ENCODE measurements at regions not wholly inside any gene's neighbourhood (a gene's known extent, or its start where the extent isn't known, plus 50 kb on each side); places are given as distances from the start of the nearest gene placed in this dataset.
"Not testable (repeated sequence)": the region's sequence is repeated elsewhere in the genome, so short reads cannot be mapped to it uniquely, and the experiment has no call there.

GRCh38 chr5:129163810-129164378, 69.3 kb downstream of the ISOC1 start:
- DNase-seq (ENCODE audit: low read depth), result no peak

DNA sequence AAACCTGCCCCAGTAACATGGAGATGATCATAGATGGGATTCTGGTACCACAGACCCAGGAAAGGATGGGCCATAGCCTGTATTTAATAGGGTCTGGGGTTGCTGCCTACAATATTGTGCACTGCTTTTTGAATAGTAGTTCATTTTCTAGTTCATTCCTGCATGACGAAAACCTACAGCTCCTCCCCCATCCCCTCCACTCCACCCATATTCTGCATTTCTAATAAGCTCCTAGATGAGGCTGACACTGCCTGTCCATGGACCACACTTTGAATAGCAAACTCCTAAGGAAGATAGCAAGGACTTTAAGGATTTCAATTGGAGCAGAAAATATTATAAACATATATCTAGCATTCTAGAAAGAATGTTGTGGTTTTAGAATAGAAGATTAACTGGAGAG, 75.5 kb downstream of the ISOC1 start:
- no peak for DNase-seq (ENCODE audit: low read depth)

DNA sequence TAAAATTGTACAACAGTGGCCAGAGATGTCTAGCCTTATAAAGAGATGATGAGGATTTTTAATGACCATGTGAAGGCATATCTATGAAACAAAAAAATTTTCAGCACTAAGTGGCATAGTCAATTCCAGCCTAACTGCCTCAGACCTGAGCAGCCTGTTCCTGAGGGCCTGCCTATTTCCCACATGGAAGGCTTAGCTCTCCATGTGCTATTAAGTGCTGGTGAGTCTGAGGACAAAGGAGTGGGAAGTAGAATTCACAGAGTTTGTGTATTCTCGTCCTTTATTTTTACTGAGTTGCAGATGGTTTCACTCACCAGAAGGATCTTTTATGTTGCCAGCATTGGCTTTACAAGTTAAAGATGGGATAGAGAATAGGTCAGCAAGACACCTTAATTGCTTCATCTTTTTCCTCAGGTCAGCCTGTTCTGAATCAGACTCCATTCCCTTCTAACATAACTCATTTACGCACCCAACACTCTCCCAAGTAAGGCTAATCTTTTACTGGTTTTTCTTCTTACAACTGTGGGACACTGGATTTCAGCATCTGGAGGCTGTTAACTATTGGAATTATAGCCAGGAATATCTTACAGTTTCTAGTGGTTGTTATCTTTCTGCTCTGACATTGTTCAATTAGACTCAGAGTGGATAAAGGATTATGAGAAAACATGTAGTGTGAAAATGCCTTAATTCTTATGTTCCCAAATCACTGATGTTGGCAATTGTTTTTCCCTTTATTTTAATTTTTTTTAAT, 76.8 kb downstream of the ISOC1 start:
- DNase-seq (ENCODE audit: low read depth), result no peak

GRCh38 chr5:129172580-129172979, 78.0 kb downstream of the ISOC1 start:
- no peak for DNase-seq (ENCODE audit: low read depth)

GRCh38 chr5:129173771-129174170, 79.2 kb downstream of the ISOC1 start:
- no peak for DNase-seq (ENCODE audit: low read depth)

DNA sequence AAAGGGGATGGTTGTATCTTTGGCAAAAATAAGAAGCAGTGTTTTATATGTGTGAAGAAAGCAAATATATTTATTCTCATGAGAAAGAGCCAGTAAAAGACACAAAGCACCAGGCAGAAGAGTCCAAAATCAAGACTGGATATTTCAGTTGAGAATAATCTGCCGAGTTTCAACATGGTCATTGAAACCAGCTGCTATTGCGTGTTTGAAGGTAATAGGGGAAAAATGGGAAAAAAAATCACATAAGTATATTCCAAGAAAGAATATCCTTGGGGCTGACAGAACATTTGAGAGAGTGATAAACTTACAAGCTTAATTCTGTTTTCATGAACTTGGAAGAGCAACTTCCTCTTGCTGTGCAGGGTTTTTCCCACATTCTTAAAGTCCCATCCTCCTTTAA, 79.9 kb downstream of the ISOC1 start:
- no peak for DNase-seq (ENCODE audit: low read depth)

DNA sequence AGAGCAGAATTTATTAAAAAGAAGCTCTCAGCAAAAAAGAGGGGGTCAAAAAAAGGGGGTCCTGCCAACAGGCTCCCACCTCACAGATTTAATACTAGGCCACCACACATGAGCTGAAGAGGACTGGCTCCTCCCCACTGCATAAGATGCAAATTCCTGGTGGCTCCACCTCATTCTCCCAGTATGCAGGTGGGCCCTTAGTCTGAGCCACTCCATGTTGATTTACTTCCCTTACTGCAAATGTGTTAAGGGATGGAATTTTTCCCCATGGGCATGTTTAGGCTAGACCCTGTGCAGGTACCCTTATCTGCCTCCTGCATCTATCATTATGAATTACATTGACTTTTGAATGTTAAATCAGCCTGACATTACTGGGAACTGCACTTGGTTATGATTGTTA, 82.9 kb downstream of the ISOC1 start:
- no peak for DNase-seq (ENCODE audit: low read depth)

DNA sequence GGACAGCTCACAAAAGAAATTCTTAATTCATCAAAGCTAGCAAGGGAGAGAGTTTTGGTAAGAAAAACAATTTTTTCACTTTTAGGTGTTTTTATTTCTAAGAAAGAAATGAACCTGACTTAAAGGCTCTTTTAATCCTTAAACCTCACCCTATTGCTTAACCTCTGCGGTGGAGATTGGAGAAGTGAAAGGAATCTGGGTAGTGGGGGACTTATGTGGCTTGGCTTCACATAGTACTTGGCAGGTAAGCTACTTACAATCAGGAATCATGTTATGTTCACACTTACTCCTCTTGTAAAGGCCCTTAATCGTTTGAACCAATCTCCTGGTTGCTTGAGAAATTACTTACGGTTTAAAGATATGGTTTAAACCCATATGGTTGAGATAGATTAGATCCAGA, 104.8 kb downstream of the ISOC1 start:
- DNase-seq (ENCODE audit: low read depth), result no peak

GRCh38 chr5:129204525-129204924, 110.0 kb downstream of the ISOC1 start:
- DNase-seq (ENCODE audit: low read depth), result no peak

GRCh38 chr5:129216001-129216400, 121.5 kb downstream of the ISOC1 start:
- DNase-seq (ENCODE audit: low read depth), result no peak

GRCh38 chr5:129217179-129217578, 122.6 kb downstream of the ISOC1 start:
- no peak for DNase-seq (ENCODE audit: low read depth)

- no peak for DNase-seq (ENCODE audit: low read depth)
Observed at GRCh38 chr5:129223178-129223577, 128.6 kb downstream of the ISOC1 start.

DNA sequence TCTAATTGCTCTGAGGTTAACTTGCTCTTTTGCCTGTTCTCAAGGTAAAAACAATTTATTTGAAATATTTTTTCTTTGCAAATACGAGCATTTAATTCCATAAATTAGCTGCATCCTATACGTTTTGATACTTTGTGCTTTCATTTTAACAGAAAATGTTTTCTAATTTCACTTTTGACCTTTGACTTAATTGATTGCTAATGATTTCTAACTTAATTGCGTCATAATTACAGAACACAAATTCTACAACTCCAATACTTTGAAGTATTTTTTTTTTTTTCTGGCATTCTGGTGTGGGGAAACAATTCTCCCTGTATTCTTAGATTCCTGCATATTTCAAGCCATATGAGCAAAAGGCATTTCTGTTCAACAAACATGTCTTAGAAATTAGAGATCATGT, 134.0 kb downstream of the ISOC1 start:
- DNase-seq (ENCODE audit: low read depth), result no peak

- DNase-seq (ENCODE audit: low read depth), result no peak
Observed at GRCh38 chr5:129241755-129242154, 147.2 kb downstream of the ISOC1 start.

DNA sequence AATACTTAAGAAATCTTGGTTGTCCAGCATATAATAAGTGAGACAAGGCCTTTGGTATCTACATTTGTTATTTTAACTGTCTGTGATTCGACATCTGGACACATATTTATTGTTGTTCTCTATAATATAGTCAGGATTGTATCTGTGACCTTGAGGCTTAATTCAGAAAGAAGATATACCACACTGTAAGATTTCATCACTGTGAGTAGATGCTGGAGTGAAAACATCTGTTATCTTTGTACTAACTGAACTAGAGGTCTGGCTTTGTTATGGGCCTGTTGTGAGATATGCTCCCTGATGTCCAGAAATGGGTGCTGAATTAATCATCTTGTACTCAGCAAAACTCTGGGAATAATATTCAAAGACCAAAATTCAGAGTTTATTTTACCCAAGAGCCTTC, 148.5 kb downstream of the ISOC1 start:
- DNase-seq (ENCODE audit: low read depth), result peak; percentile 34

DNA sequence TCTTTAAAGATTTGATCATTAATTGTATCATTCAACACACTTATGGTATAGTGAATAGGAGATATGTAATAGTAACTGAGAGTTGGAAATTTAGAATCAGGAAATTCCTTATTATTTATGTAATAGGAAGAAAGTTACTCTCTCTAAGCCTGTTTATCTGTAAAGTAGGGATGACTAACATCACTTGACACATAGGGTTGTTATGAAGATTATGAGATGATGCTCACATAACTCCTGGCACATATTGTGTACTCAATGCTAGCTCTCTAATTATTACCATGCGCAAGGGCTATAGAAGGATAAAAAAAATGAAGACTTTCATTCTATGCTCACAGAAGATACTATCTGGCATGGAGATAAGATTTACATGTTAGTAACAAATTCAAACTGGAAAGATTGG, 149.9 kb downstream of the ISOC1 start:
- peak; percentile 32 for DNase-seq (ENCODE audit: low read depth)

GRCh38 chr5:129245489-129245888, 150.9 kb downstream of the ISOC1 start:
- DNase-seq (ENCODE audit: low read depth), result no peak

GRCh38 chr5:129246088-129246487, 151.5 kb downstream of the ISOC1 start:
- DNase-seq (ENCODE audit: low read depth), result no peak

DNA sequence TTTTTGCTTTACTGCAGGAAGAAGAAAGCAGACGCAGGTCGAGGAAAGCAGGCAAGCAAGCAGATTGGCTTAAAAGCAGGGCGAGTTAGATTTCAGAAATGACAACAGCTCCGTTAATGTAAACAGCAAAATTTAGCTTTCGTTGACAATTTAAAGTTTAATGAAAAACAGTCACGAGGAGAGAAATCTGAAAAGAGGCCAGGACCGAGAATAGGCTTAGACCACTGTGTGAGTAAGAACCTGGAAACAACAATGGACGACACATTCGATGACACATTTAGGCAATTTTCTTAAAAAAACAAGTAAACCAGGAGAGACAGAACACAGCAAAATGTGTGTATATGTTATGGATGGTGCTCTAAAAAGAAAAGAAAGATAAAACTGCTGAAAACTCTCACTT, 155.3 kb downstream of the ISOC1 start:
- DNase-seq (ENCODE audit: low read depth), result no peak

DNA sequence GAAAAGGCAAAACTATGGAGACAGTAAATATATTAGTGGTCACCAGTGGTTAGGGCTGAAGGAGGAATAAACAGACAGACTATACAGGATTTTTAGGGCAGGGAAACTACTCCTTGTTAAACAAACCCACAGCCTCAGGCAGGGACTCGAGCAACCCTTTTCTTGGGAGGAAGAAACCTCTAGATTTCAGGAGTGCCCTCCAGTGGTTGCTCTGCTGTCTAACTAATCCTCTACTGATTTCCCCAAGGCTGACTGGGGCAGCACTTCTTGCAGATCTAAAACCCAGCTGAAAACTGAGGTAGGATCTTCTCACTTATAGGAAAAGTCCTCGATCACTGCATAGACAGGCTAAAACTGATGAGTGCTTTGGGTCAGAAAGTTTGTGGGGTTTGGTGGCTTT, 176.8 kb downstream of the ISOC1 start:
- DNase-seq (ENCODE audit: low read depth), result no peak

- DNase-seq (ENCODE audit: low read depth), result no peak
Observed at GRCh38 chr5:129284010-129284409, 176.1 kb upstream of the ADAMTS19 start.

DNA sequence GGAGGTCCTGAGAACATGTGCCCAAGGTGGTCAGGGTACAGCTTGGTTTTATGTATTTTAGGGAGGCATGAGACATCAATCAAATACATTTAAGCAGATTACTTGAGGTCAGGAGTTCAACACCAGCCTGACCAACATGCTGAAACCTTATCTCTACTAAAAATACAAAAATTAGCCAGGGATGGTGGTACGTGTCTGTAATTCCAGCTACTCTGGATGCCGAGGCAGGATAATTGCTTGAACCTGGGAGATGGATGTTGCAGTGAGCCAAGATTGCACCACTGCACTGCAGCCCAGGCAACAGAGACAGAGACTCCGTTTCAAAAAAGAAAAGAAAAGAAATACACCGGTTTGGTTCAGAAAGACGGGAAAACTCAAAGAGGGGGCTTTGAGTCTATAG, 165.9 kb upstream of the ADAMTS19 start:
- not testable (repeated sequence) for DNase-seq (ENCODE audit: low read depth)

DNA sequence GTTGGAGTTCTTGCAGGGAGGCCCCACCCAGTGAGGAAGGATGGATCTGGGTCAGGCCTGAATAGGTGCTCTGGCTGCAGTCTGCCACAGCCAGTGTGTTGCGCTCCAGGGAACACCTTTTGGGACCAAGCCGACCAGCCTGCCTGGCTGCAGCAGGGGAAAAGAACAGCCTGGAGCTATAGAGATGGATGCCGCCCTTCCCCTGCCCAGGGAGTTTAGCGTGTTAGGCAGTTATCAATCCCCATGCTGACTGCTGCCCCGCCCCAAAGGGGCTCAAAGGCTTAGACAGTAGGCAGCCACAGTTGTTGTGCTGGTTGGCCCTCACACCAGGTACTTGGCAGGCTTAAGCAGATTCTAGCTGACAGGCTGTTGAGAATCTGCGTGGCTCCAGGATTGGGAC, 153.4 kb upstream of the ADAMTS19 start:
- no peak for DNase-seq (ENCODE audit: low read depth)

GRCh38 chr5:129322968-129323367, 137.1 kb upstream of the ADAMTS19 start:
- no peak for DNase-seq (ENCODE audit: low read depth)

Measured in non-pigmented ciliary epithelial cell (primary cell).